ENCODE measurements at regions not wholly inside any gene's neighbourhood (a gene's known extent, or its start where the extent isn't known, plus 50 kb on each side); places are given as distances from the start of the nearest gene placed in this dataset.

DNA sequence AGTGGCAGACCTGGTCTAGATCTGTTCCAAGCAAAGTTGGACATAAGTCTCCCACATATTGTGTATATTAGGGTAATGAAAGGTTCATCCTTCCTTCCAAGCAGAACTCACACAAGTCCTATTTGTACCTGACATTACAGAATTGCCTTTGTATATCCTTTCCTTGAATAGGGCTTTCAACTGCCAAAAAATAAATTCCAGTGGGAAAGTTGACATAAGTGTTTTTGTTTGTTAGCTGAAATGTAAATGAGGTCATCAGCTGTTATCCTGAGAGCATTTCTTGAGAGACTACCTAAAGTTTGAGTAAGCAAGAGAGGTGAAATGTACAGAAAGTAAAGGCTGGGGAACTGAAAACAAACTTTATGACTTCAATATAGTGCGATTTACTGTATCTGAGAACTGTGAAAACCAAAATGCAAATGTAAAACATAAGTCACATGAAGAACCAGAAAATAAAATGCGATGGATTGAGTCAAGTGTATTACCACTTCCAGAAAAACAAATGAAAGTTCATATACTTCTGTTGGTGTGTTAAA is 527.3 kb upstream of the SEMA3D start:
- TF ChIP-seq, protein P1, sequence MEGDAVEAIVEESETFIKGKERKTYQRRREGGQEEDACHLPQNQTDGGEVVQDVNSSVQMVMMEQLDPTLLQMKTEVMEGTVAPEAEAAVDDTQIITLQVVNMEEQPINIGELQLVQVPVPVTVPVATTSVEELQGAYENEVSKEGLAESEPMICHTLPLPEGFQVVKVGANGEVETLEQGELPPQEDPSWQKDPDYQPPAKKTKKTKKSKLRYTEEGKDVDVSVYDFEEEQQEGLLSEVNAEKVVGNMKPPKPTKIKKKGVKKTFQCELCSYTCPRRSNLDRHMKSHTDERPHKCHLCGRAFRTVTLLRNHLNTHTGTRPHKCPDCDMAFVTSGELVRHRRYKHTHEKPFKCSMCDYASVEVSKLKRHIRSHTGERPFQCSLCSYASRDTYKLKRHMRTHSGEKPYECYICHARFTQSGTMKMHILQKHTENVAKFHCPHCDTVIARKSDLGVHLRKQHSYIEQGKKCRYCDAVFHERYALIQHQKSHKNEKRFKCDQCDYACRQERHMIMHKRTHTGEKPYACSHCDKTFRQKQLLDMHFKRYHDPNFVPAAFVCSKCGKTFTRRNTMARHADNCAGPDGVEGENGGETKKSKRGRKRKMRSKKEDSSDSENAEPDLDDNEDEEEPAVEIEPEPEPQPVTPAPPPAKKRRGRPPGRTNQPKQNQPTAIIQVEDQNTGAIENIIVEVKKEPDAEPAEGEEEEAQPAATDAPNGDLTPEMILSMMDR (conservative IDR thresholded peaks at IDR 0.05; ENCODE audit: low read length) = no peak
- TF ChIP-seq EZH2phosphoT487 (IDR thresholded peaks at IDR 0.05; ENCODE audit: borderline replicate concordance) = no peak

All from Loucy (cell line).